Hematopoietic multipotent progenitor cell (in vitro differentiated cells): ENCODE measurements at regions not wholly inside any gene's neighbourhood (a gene's known extent, or its start where the extent isn't known, plus 50 kb on each side); places are given as distances from the start of the nearest gene placed in this dataset.

Experiments used
- DNase-seq, 3 donors: peaks; one replicate each; pipeline ENCODE4 v3.0.0-alpha.2; 2011 to 2015; ENCODE audit warnings: low read depth in 2 of 3, low spot score in 2 of 3

DNA sequence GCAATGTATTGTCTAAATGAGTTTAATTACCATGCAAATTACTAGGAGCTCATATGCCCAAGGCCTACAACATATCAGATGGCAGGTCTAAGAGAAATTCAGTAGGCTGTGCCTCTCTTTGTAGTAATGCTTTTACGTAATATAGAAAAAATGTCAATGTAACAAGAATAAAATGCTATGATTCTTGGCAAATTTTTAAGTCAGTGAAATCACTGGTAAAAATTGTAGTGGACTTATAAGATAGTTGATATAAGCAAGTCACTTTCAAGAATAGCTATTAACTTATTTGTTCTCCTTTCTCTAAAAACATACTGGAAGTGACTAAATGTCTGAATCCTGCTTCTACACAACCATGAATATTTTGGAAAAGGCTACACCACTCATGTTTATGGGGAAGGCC is 707.8 kb downstream of the TUSC7 start:
- no peak for DNase-seq

DNA sequence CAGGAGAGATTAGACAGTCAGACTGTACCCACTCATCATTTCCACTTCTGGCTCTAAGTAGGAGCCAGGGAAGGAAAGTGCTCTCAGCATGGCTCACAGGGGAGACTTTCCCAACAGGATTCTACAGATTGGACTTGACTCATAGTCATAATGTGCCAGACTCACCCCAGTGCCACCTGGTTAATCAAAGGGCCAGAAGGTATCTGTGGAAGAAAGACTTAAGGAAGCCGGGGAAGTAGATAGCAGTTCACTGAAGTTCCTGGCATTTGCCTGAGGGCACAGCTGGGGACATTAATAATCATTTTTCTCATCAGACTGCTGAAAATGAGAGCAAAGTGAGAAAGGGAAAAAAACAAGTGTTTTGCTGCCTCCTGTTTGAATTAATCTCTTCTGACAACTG is 717.5 kb downstream of the TUSC7 start:
- no peak for DNase-seq

DNA sequence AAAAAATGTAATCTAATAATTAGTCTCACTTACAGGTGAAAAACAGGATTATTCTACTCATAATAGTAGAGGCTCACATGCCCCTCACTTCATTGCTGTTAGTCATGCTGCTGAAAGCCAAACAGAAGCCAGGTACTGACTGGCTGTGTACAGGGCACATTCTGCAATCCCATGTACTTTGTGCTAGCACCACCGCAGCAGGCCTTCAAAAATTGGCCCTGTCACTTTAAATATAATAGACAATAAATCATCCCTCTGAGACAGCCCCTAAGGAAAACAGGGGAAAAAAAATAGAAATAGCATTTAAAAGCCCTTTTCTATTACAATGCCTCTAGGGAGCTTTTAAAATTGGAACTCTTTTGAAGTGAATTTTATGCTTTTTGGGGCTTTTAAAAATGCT is 723.8 kb downstream of the TUSC7 start:
- DNase-seq, result no peak

DNA sequence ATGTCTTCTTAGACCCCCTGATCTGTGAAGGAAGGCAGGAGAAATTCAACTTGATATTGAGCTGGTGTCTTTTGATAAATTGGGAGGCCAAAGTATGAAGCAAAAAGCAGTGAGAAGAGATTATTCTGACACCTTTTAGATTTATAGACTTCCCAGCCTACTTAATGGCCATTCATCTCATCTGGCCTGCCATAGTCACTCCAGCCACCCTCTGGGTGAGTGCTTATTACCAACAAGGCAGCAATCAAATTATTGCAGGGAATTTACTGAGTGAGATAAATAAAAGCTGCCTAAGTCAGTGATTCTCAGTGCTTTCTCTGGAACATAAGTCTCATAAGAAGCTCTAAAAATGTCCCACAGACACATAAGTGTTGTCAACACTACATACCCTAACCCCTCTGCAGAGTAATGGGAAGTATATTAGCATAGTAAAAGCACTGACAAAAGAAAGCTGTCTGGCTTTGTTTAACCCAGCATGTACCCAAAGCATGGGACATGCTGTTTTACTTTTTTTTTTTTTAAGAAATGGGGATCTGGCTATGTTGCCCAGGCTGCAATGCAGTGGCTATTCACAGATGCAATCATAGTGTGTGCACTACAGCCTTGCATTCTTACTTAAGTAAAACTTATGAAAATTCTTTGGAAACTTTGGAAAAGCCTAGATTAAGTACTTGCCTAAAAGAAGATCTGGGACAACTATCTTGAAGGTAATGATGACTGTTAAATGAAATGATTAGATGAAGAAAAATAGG is 725.3 kb downstream of the TUSC7 start:
- DNase-seq, result no peak

DNA sequence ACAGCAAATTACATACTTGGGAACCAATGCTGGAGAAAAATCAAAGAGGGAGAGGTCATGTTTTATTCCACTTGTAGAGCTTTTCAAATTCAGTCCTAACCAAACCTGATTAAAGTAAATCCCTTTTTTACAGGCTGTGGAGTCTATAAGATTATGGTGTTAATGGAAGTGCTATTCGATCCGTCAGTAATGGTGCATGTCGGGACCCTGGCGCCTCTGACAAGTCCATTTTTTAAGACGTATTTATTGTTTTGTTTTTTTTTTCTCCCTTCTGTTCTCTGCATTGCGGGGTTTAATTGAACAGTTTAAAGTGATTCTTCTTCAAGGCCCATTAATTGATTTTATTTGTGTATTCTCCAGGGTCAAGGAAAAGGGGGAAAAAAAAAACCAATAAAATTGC is 725.9 kb downstream of the TUSC7 start:
- no peak for DNase-seq

DNA sequence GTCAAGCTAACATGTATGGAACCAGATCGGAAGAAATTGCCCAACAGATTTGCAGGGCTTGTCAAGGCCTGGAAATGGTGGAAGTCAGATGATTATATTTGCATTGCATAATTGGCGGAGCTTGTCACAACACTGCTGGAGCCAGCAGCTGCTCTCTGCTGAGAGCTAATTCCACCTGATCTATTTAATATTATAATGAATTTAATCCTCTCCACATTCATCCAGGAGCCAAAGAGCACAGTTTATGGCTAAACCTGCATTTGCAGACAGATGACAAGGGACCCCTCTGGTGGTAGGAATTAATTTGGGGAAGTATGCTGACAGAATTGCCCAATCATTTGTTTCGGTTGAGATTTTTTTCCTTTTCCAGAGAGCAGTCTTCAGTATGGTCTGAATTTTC is 730.2 kb downstream of the TUSC7 start:
- peak in 2 of 3 donors; percentile 54 to 77 for DNase-seq

DNA sequence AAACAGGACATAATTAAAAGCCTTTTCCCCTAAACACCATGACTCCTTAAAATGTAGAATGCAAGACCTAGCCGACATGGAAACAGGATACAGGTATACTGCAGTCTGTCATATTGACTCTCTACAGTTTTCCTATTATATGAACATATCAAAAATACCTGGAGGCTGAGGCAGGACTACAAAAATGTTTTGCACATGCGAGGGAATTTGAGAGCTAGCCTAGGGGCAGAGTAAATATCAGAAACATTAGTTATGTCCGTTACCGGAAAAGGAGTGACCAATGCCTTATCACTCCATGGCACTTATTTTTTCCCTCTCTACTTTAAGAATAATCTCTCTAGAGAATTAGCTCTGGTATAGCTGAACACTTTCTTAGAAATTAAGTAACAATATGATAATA is 732.3 kb downstream of the TUSC7 start:
- no peak for DNase-seq

DNA sequence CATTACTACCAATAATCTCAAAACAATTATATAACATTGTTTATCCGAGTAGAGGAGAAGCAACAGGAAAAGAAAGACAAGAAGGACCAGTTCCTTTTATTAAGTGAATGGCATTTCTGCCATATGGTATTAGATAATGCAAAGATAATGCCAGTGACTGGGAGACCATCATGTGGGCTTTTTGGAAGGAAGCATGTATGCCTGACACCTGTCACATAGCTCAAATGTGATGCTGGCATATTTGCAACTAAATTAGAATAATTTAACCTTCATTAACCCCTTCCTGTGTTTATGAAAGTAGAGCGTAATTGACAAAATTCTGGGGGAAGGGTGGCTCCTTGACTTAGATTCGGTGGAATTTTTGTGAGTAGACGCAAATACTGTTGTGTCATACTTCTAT is 733.0 kb downstream of the TUSC7 start:
- no peak for DNase-seq

DNA sequence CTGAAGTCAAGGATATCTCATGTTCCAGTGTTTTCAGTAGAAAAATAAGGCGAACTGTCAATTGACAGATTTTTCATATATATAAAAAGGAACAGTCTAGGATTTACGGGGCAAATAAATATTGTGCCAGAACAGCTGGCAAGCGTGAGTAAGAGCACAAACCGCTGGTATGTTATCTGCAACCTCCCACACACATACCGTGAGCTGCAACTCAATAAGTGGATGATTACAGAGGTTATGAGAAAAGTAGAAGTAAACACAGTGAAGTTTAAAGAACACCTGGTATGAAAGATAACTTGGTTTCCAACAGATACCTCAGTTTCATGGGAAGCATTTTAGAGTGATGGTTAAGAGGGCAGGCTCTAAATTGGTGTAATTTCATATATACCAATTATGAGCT is 733.4 kb downstream of the TUSC7 start:
- no peak for DNase-seq

DNA sequence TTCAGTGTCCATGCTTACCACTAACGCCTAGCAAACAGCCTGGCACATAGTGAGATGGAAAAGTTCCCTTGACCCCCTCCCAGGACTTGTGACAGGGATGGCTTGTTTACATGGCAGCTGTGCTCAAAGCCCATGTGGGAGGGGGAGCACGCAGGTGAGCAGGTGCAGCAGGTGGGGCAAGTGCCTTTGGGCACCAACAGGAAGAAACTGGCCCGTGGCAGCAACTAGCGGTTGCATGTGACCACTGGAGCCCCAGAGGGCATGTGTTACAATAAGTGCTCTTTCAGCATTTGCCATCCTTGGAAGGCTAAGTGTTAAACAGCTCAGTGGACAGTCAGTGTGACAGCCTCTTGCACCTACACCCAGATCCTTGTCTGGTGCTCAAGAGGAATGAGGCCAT is 734.6 kb downstream of the TUSC7 start:
- DNase-seq, result no peak

DNA sequence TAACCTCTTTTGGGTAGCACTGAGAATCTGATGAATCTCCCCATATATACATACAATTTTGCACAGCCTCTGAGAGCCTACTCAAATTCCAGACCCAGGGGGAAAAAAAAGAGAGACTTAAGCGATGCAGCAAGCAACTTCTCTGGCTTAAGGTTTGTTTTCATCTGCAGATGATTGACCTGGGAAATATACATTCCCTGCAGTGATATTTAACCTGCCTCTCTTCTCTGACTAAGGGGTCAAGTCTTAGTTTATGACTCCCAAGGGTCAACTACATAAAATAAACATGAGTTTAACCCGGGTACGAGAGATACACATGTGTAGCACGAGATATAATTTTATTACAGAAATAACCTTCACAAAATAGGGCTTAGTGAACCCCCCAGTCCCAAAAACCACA is 737.8 kb downstream of the TUSC7 start:
- no peak for DNase-seq

DNA sequence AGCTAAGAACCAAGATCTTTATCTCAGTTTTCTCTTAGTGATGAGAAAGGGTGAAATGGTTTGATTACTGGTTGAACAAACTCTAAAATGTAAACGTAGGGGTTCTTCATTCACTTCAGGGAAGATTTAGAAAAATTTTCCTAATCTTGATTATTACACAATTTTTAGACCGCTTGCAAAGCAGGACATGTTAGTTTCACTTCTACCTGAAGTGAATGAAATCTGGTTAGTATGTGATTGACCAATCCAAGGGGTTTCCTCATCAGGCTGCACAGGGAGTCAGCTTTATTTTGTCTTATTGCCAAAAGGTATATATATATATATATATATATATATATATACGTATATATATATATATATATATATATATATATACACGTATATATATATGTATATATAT is 740.4 kb downstream of the TUSC7 start:
- DNase-seq, result no peak

DNA sequence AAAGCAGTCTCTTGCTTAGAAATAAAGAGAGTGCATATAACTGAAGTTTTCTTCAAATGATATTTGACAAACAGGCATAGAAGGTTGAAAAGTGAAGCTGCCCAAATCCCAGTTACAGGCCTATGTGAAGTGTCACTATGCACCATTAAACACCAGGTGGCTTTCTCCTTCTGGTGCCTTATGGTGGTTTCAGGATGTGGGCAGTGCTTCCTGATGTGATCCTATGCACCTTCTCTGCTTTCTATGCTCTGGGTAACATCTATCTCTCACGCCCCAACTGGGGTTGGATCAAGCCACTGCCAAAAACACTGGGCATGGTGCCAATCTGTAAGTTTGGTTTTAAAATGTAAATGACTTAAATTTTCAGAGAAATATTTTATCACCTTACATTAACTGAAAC is 744.7 kb downstream of the TUSC7 start:
- DNase-seq, result peak in 2 of 3 donors; percentile 6 to 38

DNA sequence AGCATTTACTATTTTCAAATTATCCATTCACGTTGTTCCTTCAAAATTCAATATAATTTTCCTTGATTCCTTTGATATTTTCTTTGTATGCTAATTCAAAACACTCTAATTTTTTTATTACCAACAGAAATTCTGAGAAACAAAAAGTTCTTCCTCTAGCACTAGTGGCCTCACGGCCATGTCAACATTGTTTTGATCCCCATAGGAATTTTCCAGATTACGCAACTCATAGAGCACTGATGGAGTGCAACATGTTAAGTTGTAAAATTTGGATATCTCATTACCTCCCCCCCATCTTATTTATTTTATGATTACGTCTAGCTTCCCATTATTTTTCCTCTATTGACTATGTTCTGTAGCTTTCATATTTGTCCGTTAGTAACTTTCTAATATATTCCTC is 745.3 kb downstream of the TUSC7 start:
- DNase-seq, result no peak

DNA sequence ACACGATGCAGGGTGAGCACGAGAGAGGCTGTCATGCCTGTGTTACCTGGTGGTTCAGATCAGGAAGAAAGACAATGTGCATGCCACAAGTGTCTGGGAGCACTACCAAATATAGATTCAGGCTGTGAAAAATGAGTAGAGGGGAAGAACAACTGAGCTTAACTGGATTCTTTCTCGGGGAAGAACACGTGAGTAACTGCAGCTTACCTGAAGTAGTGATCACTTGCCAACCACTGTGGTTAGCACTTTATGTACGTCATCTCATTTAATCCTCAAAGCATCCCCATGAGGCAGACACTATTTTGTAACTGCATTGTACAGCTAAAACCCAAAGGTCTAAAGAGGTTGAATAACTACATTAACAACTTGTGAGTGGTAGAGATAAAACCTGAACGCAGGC is 746.2 kb downstream of the TUSC7 start:
- DNase-seq, result no peak

DNA sequence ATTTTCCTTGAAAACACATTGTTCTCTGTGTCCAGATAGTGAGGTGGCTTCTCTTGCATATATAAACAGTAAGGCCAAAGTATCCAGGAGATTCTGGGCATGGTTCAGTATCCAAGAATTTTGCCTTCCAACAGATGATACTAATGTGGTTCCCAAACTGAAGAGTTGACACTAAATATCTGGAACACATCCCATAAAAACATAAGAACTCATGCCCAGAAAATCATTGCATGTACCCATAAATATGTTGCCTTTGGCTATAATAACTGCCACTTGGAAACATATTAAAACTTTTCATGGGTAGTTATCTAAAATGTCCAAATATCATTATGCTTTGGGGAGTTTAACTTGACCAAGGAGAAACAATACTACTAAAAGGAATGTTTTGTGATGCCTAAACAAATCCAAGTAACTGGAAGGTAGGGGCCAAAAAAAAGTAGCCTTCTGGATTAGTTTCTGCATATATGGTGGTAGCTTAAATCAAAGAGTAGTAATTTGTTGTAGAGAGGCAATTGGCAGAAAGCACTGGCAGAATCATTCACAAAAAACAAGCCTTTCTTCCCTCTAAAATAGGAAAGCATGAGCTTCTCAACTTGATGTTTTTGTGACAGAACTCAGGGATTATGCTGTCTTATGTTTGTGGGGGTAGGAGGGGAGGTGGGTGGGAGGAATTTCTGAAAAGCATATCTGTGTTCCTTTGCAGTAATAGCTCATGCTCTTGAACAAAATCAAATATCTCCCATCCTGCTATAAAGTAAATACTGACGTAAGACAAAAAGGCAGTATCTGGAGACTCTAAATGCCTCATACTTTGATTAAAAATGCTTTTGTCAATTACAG is 753.9 kb downstream of the TUSC7 start:
- no peak for DNase-seq

DNA sequence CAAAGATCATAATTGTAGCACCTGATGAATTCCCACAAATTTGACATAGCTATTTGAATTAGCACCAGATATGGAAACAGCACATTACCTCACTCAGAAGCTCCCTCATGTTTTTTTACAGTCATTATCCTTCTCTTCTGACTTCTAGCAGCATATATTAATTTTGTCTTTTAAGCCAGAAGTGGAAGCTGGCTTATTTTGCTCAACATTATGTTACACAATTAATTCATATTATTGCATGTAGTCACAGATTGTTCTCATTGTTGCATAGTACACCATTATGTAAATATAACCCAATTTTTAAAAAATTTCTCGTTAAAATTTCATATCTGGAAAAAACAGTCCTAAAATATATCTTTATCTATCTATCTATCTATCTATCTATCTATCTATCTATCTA is 762.3 kb downstream of the TUSC7 start:
- DNase-seq, result no peak

DNA sequence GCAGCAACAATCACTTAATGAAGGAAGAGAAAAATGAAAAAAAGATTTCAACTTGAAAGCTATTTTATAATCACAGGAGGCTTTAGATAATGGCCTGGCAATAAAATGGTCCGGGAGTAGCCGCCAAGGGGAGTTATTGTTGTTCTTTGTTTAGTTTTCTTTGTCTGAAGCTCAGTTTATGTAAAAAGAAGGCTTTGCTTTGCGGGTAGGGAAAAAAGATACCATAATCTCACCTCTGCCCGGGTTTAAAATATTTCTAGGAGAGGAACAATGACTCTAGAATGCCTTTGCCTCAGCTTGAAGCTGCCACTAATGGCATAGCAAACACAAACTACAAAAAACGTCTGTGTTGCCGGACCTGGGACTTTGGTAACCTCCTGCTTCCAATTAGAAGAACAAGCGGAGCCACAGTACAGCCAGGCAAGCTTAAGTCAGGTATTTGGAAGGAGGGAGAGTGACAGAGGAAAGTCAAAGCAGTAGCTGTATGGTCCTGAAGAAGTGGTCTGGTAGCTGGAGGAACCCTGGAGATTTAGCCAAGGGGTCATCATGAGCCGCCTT is 764.5 kb downstream of the TUSC7 start:
- no peak for DNase-seq

DNA sequence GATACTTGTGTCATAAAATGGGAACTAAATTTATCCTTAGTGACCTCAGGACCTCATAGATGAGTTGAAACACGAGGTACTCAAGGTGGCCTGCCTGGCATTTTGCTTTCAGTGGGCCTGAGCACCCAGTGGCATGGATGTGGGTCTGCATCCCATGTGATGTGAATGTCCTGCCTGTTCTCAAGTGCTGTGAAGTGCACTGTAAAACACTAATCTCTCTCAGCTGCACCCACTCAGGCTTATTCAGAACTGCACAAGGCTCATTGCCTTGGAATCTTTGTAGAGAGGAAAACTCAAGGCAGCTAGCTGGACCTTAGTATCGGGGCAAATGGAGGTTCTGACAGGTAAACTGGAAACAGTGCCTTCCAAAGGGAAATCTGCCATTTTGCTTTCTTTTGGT is 767.0 kb downstream of the TUSC7 start:
- DNase-seq, result no peak

DNA sequence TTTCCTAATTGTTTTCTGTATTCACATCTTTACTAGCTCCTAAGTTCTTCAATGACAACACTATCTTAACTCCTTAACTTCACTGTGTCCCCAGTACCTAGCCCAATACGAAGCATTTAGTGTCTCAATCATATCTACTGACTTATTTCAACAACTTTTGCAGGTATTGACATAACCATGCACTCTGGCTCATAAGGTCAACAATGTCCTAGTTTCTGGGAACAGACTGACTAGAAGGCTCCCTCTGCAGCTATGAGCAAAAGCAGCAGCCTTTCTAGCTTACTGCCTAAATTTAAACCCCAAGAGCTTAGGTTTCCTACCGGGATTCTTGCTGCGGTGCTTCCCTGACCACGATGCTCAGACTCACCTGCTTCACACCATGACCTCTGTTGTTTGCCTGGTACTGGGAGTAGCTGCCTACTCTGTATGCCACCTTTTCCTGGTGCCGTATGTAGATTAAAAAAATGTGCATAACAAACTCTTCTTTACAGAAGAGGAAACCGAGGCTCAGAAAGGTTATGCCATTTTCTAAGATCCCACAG is 767.7 kb downstream of the TUSC7 start:
- no peak for DNase-seq

DNA sequence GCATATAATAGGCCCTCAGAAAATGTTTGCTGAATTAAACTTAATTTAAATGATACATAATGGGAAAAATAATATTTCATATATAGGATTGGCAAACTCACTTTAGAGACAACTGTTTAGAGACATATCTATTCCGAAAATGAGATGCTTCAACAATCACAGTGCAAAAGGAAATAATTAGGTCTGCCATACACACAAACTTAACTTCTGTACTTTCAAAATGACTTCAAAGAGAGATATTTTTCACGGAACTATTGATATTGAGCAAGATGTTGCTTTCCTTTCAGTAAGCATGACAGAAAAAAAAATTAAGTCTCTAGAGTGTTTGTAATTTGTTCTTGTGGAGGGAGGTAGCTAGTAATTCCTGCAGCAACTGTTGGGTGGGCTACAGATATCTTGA is 769.5 kb downstream of the TUSC7 start:
- DNase-seq, result no peak

DNA sequence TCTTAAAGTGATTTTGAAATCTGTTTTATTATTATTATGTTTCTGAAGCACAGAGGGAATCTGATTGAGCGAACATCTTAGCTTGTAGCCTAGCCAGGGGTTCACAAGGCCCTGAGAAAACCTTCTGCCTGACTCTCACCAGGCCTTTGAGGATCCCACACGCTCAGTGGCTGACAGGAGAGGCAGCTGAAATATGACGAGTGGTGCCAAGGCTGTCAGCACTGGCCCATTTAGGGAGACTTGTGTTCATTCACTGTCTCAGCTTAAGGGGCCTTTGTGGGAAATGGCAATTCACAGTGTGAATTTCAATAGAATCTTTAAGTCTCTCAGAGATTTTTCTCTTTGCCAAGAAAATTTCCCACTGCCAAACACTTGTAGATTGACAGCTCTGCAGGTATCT is 770.9 kb downstream of the TUSC7 start:
- DNase-seq, result no peak
